K562 (cell line): ENCODE measurements at regions not wholly inside any gene's neighbourhood (a gene's known extent, or its start where the extent isn't known, plus 50 kb on each side); places are given as distances from the start of the nearest gene placed in this dataset.

Experiments
- ATAC-seq: fragments of 200-7000 bp; cut with Tn5 transposase; 3 replicates; pipeline ENCODE4 v1.9.1; 2020; ENCODE audit warnings: moderate library complexity
- BruUV-seq: library from RNA; stranded (reverse); fragments of 400-500 nt; replicated peaks from 2 replicates; lab custom pipeline; 2021; lab: Mats Ljungman, UMichigan
- CTCF ChIA-PET: fragments of 300-600 bp; formaldehyde crosslinking; extraction: SDS; loops from one replicate; lab custom pipeline; 2021; ENCODE audit warnings: low intra/inter-chr PET ratio; lab: Yijun Ruan, JAX
- POLR2A ChIA-PET: fragments of 300-600, 350-650 bp; sonication (Branson Sonifier 250); formaldehyde crosslinking; extraction: SDS; loops from one replicate; lab custom pipeline; 2021; ENCODE audit warnings: antibody characterized with exemption, inconsistent platforms; lab: Yijun Ruan, JAX
- DNase-seq, 4 experiments: peaks; one replicate each; pipeline versions ENCODE4 v3.0.0 to v3.0.0-alpha.2; 2011 to 2018; ENCODE audit warnings: low spot score in 3 of 4, mixed read lengths in 3 of 4; ENCODE audit errors: extremely low read depth in 1 of 4
- FAIRE-seq: peaks from 2 replicates; lab custom pipeline; 2011; peaks lifted over from hg19 to GRCh38; lab: Jason Lieb, UNC
- H2AFZ ChIP-seq: 2 replicates; pipeline ENCODE4 v1.6.0; 2011; ENCODE audit warnings: low read depth, low read length, control low read depth, inconsistent platforms
- H3K27ac ChIP-seq: fragments of 200-600 bp; 3 replicates; pipeline ENCODE4 v1.8.0; 2011; ENCODE audit warnings: low read depth, mild to moderate bottlenecking, control low read depth, inconsistent platforms, low read length, moderate library complexity, mixed read lengths; ENCODE audit errors: extremely low read depth
- H3K27me3 ChIP-seq, 2 experiments: fragments of 300-600 bp in 1 of 2; 2 replicates in 1 of 2; 3 replicates in 1 of 2; pipeline versions ENCODE4 v1.6.0 to v1.8.0; 2011; ENCODE audit warnings: inconsistent platforms in 2 of 2, low read length in 2 of 2, mild to moderate bottlenecking in 1 of 2, mixed read lengths in 1 of 2, moderate library complexity in 1 of 2; ENCODE audit not compliant: control insufficient read depth in 2 of 2, insufficient read depth in 2 of 2
- H3K36me3 ChIP-seq: fragments of 300-600 bp; 3 replicates; pipeline ENCODE4 v1.8.0; 2011; ENCODE audit warnings: mild to moderate bottlenecking, low read length, inconsistent platforms; ENCODE audit not compliant: control insufficient read depth, insufficient read depth
- H3K4me1 ChIP-seq, 2 experiments: fragments of 200-600 bp in 1 of 2; replicated peaks in 1 of 2; 2 replicates in 1 of 2; 3 replicates in 1 of 2; pipeline versions ENCODE4 v1.5.1 to v1.8.0; 2011; ENCODE audit warnings: inconsistent platforms in 2 of 2, low read length in 2 of 2, mild to moderate bottlenecking in 1 of 2, mixed read lengths in 1 of 2, moderate library complexity in 1 of 2; ENCODE audit not compliant: control insufficient read depth in 2 of 2, insufficient read depth in 2 of 2
- H3K4me2 ChIP-seq: 2 replicates; pipeline ENCODE4 v1.6.1; 2011; ENCODE audit warnings: low read length, control low read depth, inconsistent platforms, mixed read lengths; ENCODE audit not compliant: insufficient read depth
- H3K4me3 ChIP-seq: fragments of 200-600 bp; sonication (generic), shearing (Covaris generic); 2 replicates; pipeline ENCODE4 v1.5.1; 2016; ENCODE audit warnings: control low read depth, inconsistent platforms
- H3K79me2 ChIP-seq: fragments of 200-600 bp; 3 replicates; pipeline ENCODE4 v1.8.0; 2011; ENCODE audit warnings: low read length, inconsistent platforms; ENCODE audit not compliant: control insufficient read depth, insufficient read depth
- H3K9ac ChIP-seq, 2 experiments: 2 replicates each; pipeline versions ENCODE4 v1.6.0 to v1.6.1; 2011; ENCODE audit warnings: low read depth in 2 of 2, low read length in 2 of 2, control low read depth in 1 of 2, inconsistent platforms in 1 of 2, mild to moderate bottlenecking in 1 of 2, mixed read lengths in 1 of 2; ENCODE audit not compliant: insufficient read depth in 1 of 2
- H3K9me1 ChIP-seq: one replicate; pipeline ENCODE4 v1.6.0; 2011; ENCODE audit warnings: inconsistent platforms, mild to moderate bottlenecking, low read length, moderate library complexity; ENCODE audit not compliant: control insufficient read depth, insufficient read depth
- H3K9me3 ChIP-seq: replicated peaks from 2 replicates; pipeline ENCODE4 v1.5.1; 2011; ENCODE audit warnings: low read depth, low read length, inconsistent platforms; ENCODE audit not compliant: control insufficient read depth, insufficient read depth
- H4K20me1 ChIP-seq: replicated peaks from 2 replicates; pipeline ENCODE4 v1.6.1; 2011; ENCODE audit warnings: low read length, inconsistent platforms, mixed read lengths; ENCODE audit not compliant: control insufficient read depth, insufficient read depth
- ARID3A ChIP-seq: IDR thresholded peaks from 2 replicates; pipeline ENCODE4 v1.6.1; 2012; ENCODE audit warnings: low read depth, low read length, improper control_type of control experiment, borderline replicate concordance
- CAMTA2 ChIP-seq: fragments of 250-450 bp; sonication (Bioruptor Pico); conservative IDR thresholded peaks from 2 replicates; pipeline ENCODE4 v1.5.1; 2022
- ETS2 ChIP-seq: IDR thresholded peaks from 2 replicates; pipeline ENCODE4 v1.6.1; 2016; ENCODE audit warnings: borderline replicate concordance, missing genetic modification characterization, mild to moderate bottlenecking, moderate library complexity, missing compliant biosample characterization; ENCODE audit not compliant: poor library complexity, severe bottlenecking
- FOS ChIP-seq: IDR thresholded peaks from 3 replicates; pipeline ENCODE4 v1.6.1; 2011; ENCODE audit not compliant: insufficient read length; ENCODE audit errors: extremely low read depth
- GTF2B ChIP-seq: IDR thresholded peaks from 2 replicates; pipeline ENCODE4 v1.6.1; 2011; ENCODE audit not compliant: insufficient read length; ENCODE audit errors: extremely low read depth
- MCM2 ChIP-seq: fragments of 450-650 bp; IDR thresholded peaks from 2 replicates; pipeline ENCODE4 v1.6.1; 2017; ENCODE audit warnings: low read depth, mild to moderate bottlenecking
- POLR2G ChIP-seq: fragments of 200-400 bp; formaldehyde crosslinking; IDR thresholded peaks from 2 replicates; pipeline ENCODE4 v1.6.1; 2017; ENCODE audit warnings: low read depth, mild to moderate bottlenecking, antibody characterized with exemption, low read length, moderate library complexity
- RBM17 ChIP-seq: fragments of 200-400 bp; formaldehyde crosslinking; IDR thresholded peaks from 2 replicates; pipeline ENCODE4 v1.6.1; 2017; ENCODE audit warnings: low read depth, mild to moderate bottlenecking, low read length, borderline replicate concordance
- RNF2 ChIP-seq: sonication (generic); IDR thresholded peaks from 2 replicates; pipeline ENCODE4 v1.6.1; 2016
- SPI1 ChIP-seq: IDR thresholded peaks from 2 replicates; pipeline ENCODE4 v1.6.1; 2011; ENCODE audit warnings: low read depth, low read length, control low read depth, borderline replicate concordance
- TEAD4 ChIP-seq, 2 experiments: sonication (generic) in 1 of 2; formaldehyde crosslinking in 1 of 2; IDR thresholded peaks; 2 replicates each; pipeline versions ENCODE4 v1.6.1 to v1.8.0; 2012 to 2022; ENCODE audit warnings: borderline replicate concordance in 1 of 2, inconsistent platforms in 1 of 2, low read length in 1 of 2, mild to moderate bottlenecking in 1 of 2, missing genetic modification reagents in 1 of 2
- ZNF592 ChIP-seq: fragments of 450-650 bp; IDR thresholded peaks from 2 replicates; pipeline ENCODE4 v1.6.1; 2017; ENCODE audit warnings: antibody characterized with exemption, mild to moderate bottlenecking
- WGBS: fragments of 100-300 bp; shearing (Covaris generic); methylation state at CpG from one replicate; pipeline ENCODE4 v1.1.6; 2016; ENCODE audit warnings: low coverage, mixed read lengths; ENCODE audit not compliant: insufficient coverage; ENCODE audit errors: missing lambda C conversion rate; 5-methylcytosine and 5-hydroxymethylcytosine counted together
- in situ Hi-C: fragments of 300-500 bp; cut with MboI; formaldehyde crosslinking; loops from 4 replicates; pipeline ENCODE4 v1.15.0; 2018; ENCODE audit warnings: inconsistent platforms, mixed read lengths
- intact Hi-C: fragments of 100-400 bp; cut with micrococcal nuclease; formaldehyde crosslinking; loops from 2 replicates; pipeline ENCODE4 v1.14.2; 2022

GRCh38 chr14:76694106-76694505 lies 67.2 kb upstream of the VASH1 start:
- Histone ChIP-seq H3K4me2 (no peak overlapping the region), H2AFZ (no peak overlapping the region), H3K27me3 (peaks cover 4 to 41% of the 10 kb centered on the region in 2 experiments; a peak in 3 of 5 replicates), H3K4me1 (no peaks in the 10 kb centered on the region; a peak in 1 of 5 replicates), H3K9me3 (no peaks in the 10 kb centered on the region), H3K27ac (no peak overlapping the region)
- no peak for FAIRE-seq
- in situ Hi-C loops = no loop called here
- TF ChIP-seq SPI1 = no peak
- TF ChIP-seq ZNF592 = no peak
- no peak for TF ChIP-seq RBM17
- TF ChIP-seq MCM2 = no peak
- no peak for TF ChIP-seq FOS
- no peak for TF ChIP-seq ETS2 (tag)
- no peak for TF ChIP-seq TEAD4 (IDR thresholded peaks at IDR 0.05; ENCODE audit: low read length)
- no peak for TF ChIP-seq TEAD4 (CRISPR knock-in tag; IDR thresholded peaks at IDR 0.05; ENCODE audit: borderline replicate concordance)
- no peak for TF ChIP-seq RNF2
- no peak for TF ChIP-seq POLR2G
- no peak for TF ChIP-seq ARID3A
- no peak for TF ChIP-seq GTF2B
- no peak for TF ChIP-seq CAMTA2 (CRISPR knock-in tag)
- TF ChIP-seq, all 486 proteins: peak for 0
- Histone ChIP-seq H3K36me3 (no peaks in the 10 kb centered on the region), H3K4me3 (no peak overlapping the region), H3K9me1 (no peaks in the 10 kb centered on the region), H3K9ac (no peak overlapping the region), H3K79me2 (no peaks in the 10 kb centered on the region), H4K20me1 (no peaks in the 10 kb centered on the region)
- intact Hi-C loops = no loop called here
- ChIA-PET POLR2A (no interaction called here), CTCF (no interaction called here)
- 3% methylated on average over 10 of the region's 10 CpGs for WGBS
- ATAC-seq (no peak), DNase-seq (no peak)
- no TSS peak for BruUV-seq
